GM19023 (cell line): ENCODE measurements at regions not wholly inside any gene's neighbourhood (a gene's known extent, or its start where the extent isn't known, plus 50 kb on each side); places are given as distances from the start of the nearest gene placed in this dataset.
"Not testable (repeated sequence)": the region's sequence is repeated elsewhere in the genome, so short reads cannot be mapped to it uniquely, and the experiment has no call there.

Experiments used
- ATAC-seq: cut with Tn5 transposase; IDR thresholded peaks from one replicate; pipeline ENCODE4 v1.9.1; 2021; ENCODE audit warnings: mild to moderate bottlenecking, moderate library complexity; ENCODE audit not compliant: unreplicated experiment

GRCh38 chr10:11668847-11669610 is 57.6 kb upstream of the USP6NL start:
- no peak for ATAC-seq

DNA sequence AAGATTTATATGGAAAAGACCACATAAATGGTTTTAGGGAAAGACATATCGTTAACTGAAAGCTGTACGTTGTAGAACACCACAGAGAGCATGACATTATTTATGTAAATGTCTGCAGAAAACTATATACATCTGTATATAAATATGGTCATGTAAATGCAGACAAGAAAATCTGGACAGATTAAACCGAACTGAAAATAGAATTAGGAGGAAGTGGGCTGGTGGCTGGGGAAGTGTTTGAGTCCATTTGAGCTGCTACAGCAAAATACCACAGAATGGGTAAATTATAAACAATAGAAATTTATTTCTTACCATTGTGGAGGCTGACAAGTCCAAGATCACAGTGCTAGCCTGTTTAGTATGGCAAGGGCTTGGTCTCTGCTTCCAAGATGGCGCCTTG is 56.3 kb upstream of the USP6NL start:
- ATAC-seq = no peak

- ATAC-seq = peak; percentile 89
These were observed 52.5 kb upstream of the USP6NL start for GRCh38 chr10:11663763-11664555.

GRCh38 chr10:11663126-11663515 is 51.7 kb upstream of the USP6NL start:
- not testable (repeated sequence) for ATAC-seq

DNA sequence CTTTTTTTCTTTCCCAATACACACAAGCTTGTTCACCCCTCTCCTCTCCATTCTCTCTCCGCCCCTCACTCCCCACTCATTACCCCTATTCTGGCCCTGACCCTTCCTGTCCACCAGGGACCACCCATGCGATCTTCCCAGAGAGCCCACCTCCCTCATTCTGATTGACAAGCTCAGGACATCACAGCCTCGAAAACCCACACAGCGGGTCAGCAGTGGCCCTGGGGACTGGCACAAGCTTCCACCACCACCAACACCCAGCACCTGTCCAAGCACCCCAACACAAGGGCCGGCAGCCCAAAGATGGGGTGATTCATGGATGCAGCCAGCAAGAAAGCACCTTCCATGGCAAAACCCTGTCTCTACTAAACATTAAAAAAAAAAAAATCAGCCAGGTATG is 50.0 kb upstream of the USP6NL start:
- ATAC-seq = no peak
